DND-41 (cell line): ENCODE measurements at regions not wholly inside any gene's neighbourhood (a gene's known extent, or its start where the extent isn't known, plus 50 kb on each side); places are given as distances from the start of the nearest gene placed in this dataset.

ENCODE experiments used
- ATAC-seq: fragments of 200-7000 bp; cut with Tn5 transposase; 3 replicates; pipeline ENCODE4 v1.9.1; 2021; ENCODE audit warnings: low read depth; ENCODE audit not compliant: insufficient read depth
- DNase-seq: peaks from one replicate; pipeline ENCODE4 v3.0.0-alpha.2; 2020
- H2AFZ ChIP-seq: 2 replicates; pipeline ENCODE4 v1.6.0; 2012; ENCODE audit warnings: low read depth, low read length
- H3K27ac ChIP-seq: 2 replicates; pipeline ENCODE4 v1.5.1; 2012; ENCODE audit warnings: low read length, inconsistent platforms
- H3K27me3 ChIP-seq: fragments of 200-600 bp; sonication (generic); 2 replicates; pipeline ENCODE4 v1.6.0; 2012; ENCODE audit warnings: low read length, mild to moderate bottlenecking, inconsistent platforms; ENCODE audit not compliant: insufficient read depth, poor library complexity
- H3K36me3 ChIP-seq: 2 replicates; pipeline ENCODE4 v1.5.1; 2012; ENCODE audit warnings: low read length, inconsistent platforms; ENCODE audit not compliant: insufficient read depth
- H3K4me1 ChIP-seq: 2 replicates; pipeline ENCODE4 v1.5.1; 2012; ENCODE audit warnings: mild to moderate bottlenecking, low read length; ENCODE audit not compliant: insufficient read depth
- H3K4me2 ChIP-seq: 2 replicates; pipeline ENCODE4 v1.6.0; 2012; ENCODE audit warnings: mild to moderate bottlenecking, moderate library complexity, low read length, inconsistent platforms; ENCODE audit not compliant: insufficient read depth
- H3K4me3 ChIP-seq, 2 experiments: fragments of 200-600 bp in 1 of 2; shearing (Covaris generic) in 1 of 2; 2 replicates each; pipeline ENCODE4 v1.5.1; 2012 to 2016; ENCODE audit warnings: inconsistent platforms in 2 of 2, low read length in 2 of 2, mild to moderate bottlenecking in 2 of 2, low read depth in 1 of 2, moderate library complexity in 1 of 2
- H3K79me2 ChIP-seq: 2 replicates; pipeline ENCODE4 v1.6.0; 2012; ENCODE audit warnings: low read length, inconsistent platforms; ENCODE audit not compliant: insufficient read depth
- H3K9ac ChIP-seq: 2 replicates; pipeline ENCODE4 v1.6.0; 2012; ENCODE audit warnings: low read depth, mild to moderate bottlenecking, inconsistent platforms, low read length, moderate library complexity
- H3K9me3 ChIP-seq: 2 replicates; pipeline ENCODE4 v1.5.1; 2012; ENCODE audit warnings: low read length, moderate library complexity, mild to moderate bottlenecking, inconsistent platforms; ENCODE audit not compliant: insufficient read depth, severe bottlenecking
- H4K20me1 ChIP-seq: 2 replicates; pipeline ENCODE4 v1.6.0; 2012; ENCODE audit warnings: low read length; ENCODE audit not compliant: insufficient read depth
- CTCF ChIP-seq: IDR thresholded peaks from 2 replicates; pipeline ENCODE4 v1.5.1; 2012; ENCODE audit warnings: borderline replicate concordance, low read length, moderate library complexity, mild to moderate bottlenecking; ENCODE audit not compliant: poor library complexity, severe bottlenecking; ENCODE audit errors: extremely low read depth
- EZH2 ChIP-seq: IDR thresholded peaks from 3 replicates; pipeline ENCODE4 v1.6.1; 2012; ENCODE audit warnings: borderline replicate concordance, low read depth, mild to moderate bottlenecking, moderate library complexity, low read length, inconsistent platforms; ENCODE audit not compliant: severe bottlenecking

- ATAC-seq (no peak), DNase-seq (no peak)
- no peak overlapping the region for H3K4me2 ChIP-seq
- TF ChIP-seq EZH2 (no peak), CTCF (no peak)
- no peaks in the 10 kb centered on the region for H3K4me1 ChIP-seq
- no peaks in the 10 kb centered on the region for H3K79me2 ChIP-seq
- no peak overlapping the region for H3K9ac ChIP-seq
- no peaks in the 10 kb centered on the region for H3K27me3 ChIP-seq
- no peak overlapping the region for H3K4me3 ChIP-seq
- no peaks in the 10 kb centered on the region for H4K20me1 ChIP-seq
- H3K36me3 ChIP-seq: no peaks in the 10 kb centered on the region
- 0 out of 2 replicates have a peak overlapping the region, but pooled peaks have one; percentile 5 for H2AFZ ChIP-seq
- no peaks in the 10 kb centered on the region for H3K9me3 ChIP-seq
- no peak overlapping the region for H3K27ac ChIP-seq
Measured at GRCh38 chr22:47997052-47997590, 1234.7 kb downstream of the TBC1D22A start.

GRCh38 chr22:47996446-47996857 lies 1234.0 kb downstream of the TBC1D22A start:
- TF ChIP-seq EZH2 (no peak), CTCF (no peak)
- Histone ChIP-seq H2AFZ (no peak overlapping the region), H3K9ac (no peak overlapping the region), H3K79me2 (no peaks in the 10 kb centered on the region), H3K27ac (no peak overlapping the region), H3K4me1 (no peaks in the 10 kb centered on the region), H4K20me1 (no peaks in the 10 kb centered on the region), H3K4me3 (no peak overlapping the region), H3K27me3 (no peaks in the 10 kb centered on the region), H3K9me3 (no peaks in the 10 kb centered on the region), H3K4me2 (no peak overlapping the region), H3K36me3 (no peaks in the 10 kb centered on the region)
- ATAC-seq (no peak), DNase-seq (peak; percentile 21)

- no peak for TF ChIP-seq EZH2
- TF ChIP-seq CTCF: no peak
- Histone ChIP-seq H3K4me1 (no peaks in the 10 kb centered on the region), H3K36me3 (no peaks in the 10 kb centered on the region), H2AFZ (no peak overlapping the region), H4K20me1 (no peaks in the 10 kb centered on the region), H3K4me2 (no peak overlapping the region), H3K4me3 (no peak overlapping the region), H3K9ac (no peak overlapping the region), H3K9me3 (no peaks in the 10 kb centered on the region), H3K27ac (no peak overlapping the region), H3K79me2 (no peaks in the 10 kb centered on the region), H3K27me3 (no peaks in the 10 kb centered on the region)
- ATAC-seq: no peak
- DNase-seq: no peak
Measured at GRCh38 chr22:47995718-47996117, 1233.3 kb downstream of the TBC1D22A start.

GRCh38 chr22:47995264-47995627 lies 1232.8 kb downstream of the TBC1D22A start:
- TF ChIP-seq EZH2 (no peak), CTCF (no peak)
- no peak overlapping the region for H2AFZ ChIP-seq
- no peak overlapping the region for H3K4me2 ChIP-seq
- H3K4me1 ChIP-seq: no peaks in the 10 kb centered on the region
- no peak for DNase-seq
- H3K36me3 ChIP-seq: no peaks in the 10 kb centered on the region
- no peak overlapping the region for H3K9ac ChIP-seq
- no peak for ATAC-seq
- H3K27me3 ChIP-seq: no peaks in the 10 kb centered on the region
- H3K4me3 ChIP-seq: no peak overlapping the region
- no peaks in the 10 kb centered on the region for H3K79me2 ChIP-seq
- H4K20me1 ChIP-seq: no peaks in the 10 kb centered on the region
- H3K9me3 ChIP-seq: no peaks in the 10 kb centered on the region
- H3K27ac ChIP-seq: no peak overlapping the region
